K562 (cell line): ENCODE measurements at regions not wholly inside any gene's neighbourhood (a gene's known extent, or its start where the extent isn't known, plus 50 kb on each side); places are given as distances from the start of the nearest gene placed in this dataset.

Experiments used
- ATAC-seq: fragments of 200-7000 bp; cut with Tn5 transposase; 3 replicates; pipeline ENCODE4 v1.9.1; 2020; ENCODE audit warnings: moderate library complexity
- BruUV-seq: library from RNA; stranded (reverse); fragments of 400-500 nt; replicated peaks from 2 replicates; lab custom pipeline; 2021; lab: Mats Ljungman, UMichigan
- CTCF ChIA-PET: fragments of 300-600 bp; formaldehyde crosslinking; extraction: SDS; loops from one replicate; lab custom pipeline; 2021; ENCODE audit warnings: low intra/inter-chr PET ratio; lab: Yijun Ruan, JAX
- POLR2A ChIA-PET: fragments of 300-600, 350-650 bp; sonication (Branson Sonifier 250); formaldehyde crosslinking; extraction: SDS; loops from one replicate; lab custom pipeline; 2021; ENCODE audit warnings: antibody characterized with exemption, inconsistent platforms; lab: Yijun Ruan, JAX
- DNase-seq, 4 experiments: peaks; one replicate each; pipeline versions ENCODE4 v3.0.0 to v3.0.0-alpha.2; 2011 to 2018; ENCODE audit warnings: low spot score in 3 of 4, mixed read lengths in 3 of 4; ENCODE audit errors: extremely low read depth in 1 of 4
- FAIRE-seq: peaks from 2 replicates; lab custom pipeline; 2011; peaks lifted over from hg19 to GRCh38; lab: Jason Lieb, UNC
- H2AFZ ChIP-seq: 2 replicates; pipeline ENCODE4 v1.6.0; 2011; ENCODE audit warnings: low read depth, low read length, control low read depth, inconsistent platforms
- H3K27ac ChIP-seq: fragments of 200-600 bp; 3 replicates; pipeline ENCODE4 v1.8.0; 2011; ENCODE audit warnings: low read depth, mild to moderate bottlenecking, control low read depth, inconsistent platforms, low read length, moderate library complexity, mixed read lengths; ENCODE audit errors: extremely low read depth
- H3K27me3 ChIP-seq, 2 experiments: fragments of 300-600 bp in 1 of 2; 2 replicates in 1 of 2; 3 replicates in 1 of 2; pipeline versions ENCODE4 v1.6.0 to v1.8.0; 2011; ENCODE audit warnings: inconsistent platforms in 2 of 2, low read length in 2 of 2, mild to moderate bottlenecking in 1 of 2, mixed read lengths in 1 of 2, moderate library complexity in 1 of 2; ENCODE audit not compliant: control insufficient read depth in 2 of 2, insufficient read depth in 2 of 2
- H3K36me3 ChIP-seq: fragments of 300-600 bp; 3 replicates; pipeline ENCODE4 v1.8.0; 2011; ENCODE audit warnings: mild to moderate bottlenecking, low read length, inconsistent platforms; ENCODE audit not compliant: control insufficient read depth, insufficient read depth
- H3K4me1 ChIP-seq, 2 experiments: fragments of 200-600 bp in 1 of 2; replicated peaks in 1 of 2; 2 replicates in 1 of 2; 3 replicates in 1 of 2; pipeline versions ENCODE4 v1.5.1 to v1.8.0; 2011; ENCODE audit warnings: inconsistent platforms in 2 of 2, low read length in 2 of 2, mild to moderate bottlenecking in 1 of 2, mixed read lengths in 1 of 2, moderate library complexity in 1 of 2; ENCODE audit not compliant: control insufficient read depth in 2 of 2, insufficient read depth in 2 of 2
- H3K4me2 ChIP-seq: 2 replicates; pipeline ENCODE4 v1.6.1; 2011; ENCODE audit warnings: low read length, control low read depth, inconsistent platforms, mixed read lengths; ENCODE audit not compliant: insufficient read depth
- H3K4me3 ChIP-seq: fragments of 200-600 bp; sonication (generic), shearing (Covaris generic); 2 replicates; pipeline ENCODE4 v1.5.1; 2016; ENCODE audit warnings: control low read depth, inconsistent platforms
- H3K79me2 ChIP-seq: fragments of 200-600 bp; 3 replicates; pipeline ENCODE4 v1.8.0; 2011; ENCODE audit warnings: low read length, inconsistent platforms; ENCODE audit not compliant: control insufficient read depth, insufficient read depth
- H3K9ac ChIP-seq, 2 experiments: 2 replicates each; pipeline versions ENCODE4 v1.6.0 to v1.6.1; 2011; ENCODE audit warnings: low read depth in 2 of 2, low read length in 2 of 2, control low read depth in 1 of 2, inconsistent platforms in 1 of 2, mild to moderate bottlenecking in 1 of 2, mixed read lengths in 1 of 2; ENCODE audit not compliant: insufficient read depth in 1 of 2
- H3K9me1 ChIP-seq: one replicate; pipeline ENCODE4 v1.6.0; 2011; ENCODE audit warnings: inconsistent platforms, mild to moderate bottlenecking, low read length, moderate library complexity; ENCODE audit not compliant: control insufficient read depth, insufficient read depth
- H3K9me3 ChIP-seq: replicated peaks from 2 replicates; pipeline ENCODE4 v1.5.1; 2011; ENCODE audit warnings: low read depth, low read length, inconsistent platforms; ENCODE audit not compliant: control insufficient read depth, insufficient read depth
- H4K20me1 ChIP-seq: replicated peaks from 2 replicates; pipeline ENCODE4 v1.6.1; 2011; ENCODE audit warnings: low read length, inconsistent platforms, mixed read lengths; ENCODE audit not compliant: control insufficient read depth, insufficient read depth
- CHCHD3 ChIP-seq: fragments of 250-450 bp; sonication (Bioruptor Pico); IDR thresholded peaks from 2 replicates; pipeline ENCODE4 v2.1.2; 2022; ENCODE audit warnings: mild to moderate bottlenecking
- GTF2F1 ChIP-seq: IDR thresholded peaks from 2 replicates; pipeline ENCODE4 v1.6.1; 2011; ENCODE audit warnings: low read depth, low read length, improper control_type of control experiment
- LCOR ChIP-seq: sonication (generic); formaldehyde crosslinking; IDR thresholded peaks from 2 replicates; pipeline ENCODE4 v1.8.0; 2022; ENCODE audit warnings: mild to moderate bottlenecking, missing genetic modification reagents
- NCOA1 ChIP-seq: fragments of 450-650 bp; IDR thresholded peaks from 2 replicates; pipeline ENCODE4 v1.6.1; 2016; ENCODE audit warnings: low read depth
- PML ChIP-seq: IDR thresholded peaks from 2 replicates; pipeline ENCODE4 v1.6.1; 2012; ENCODE audit warnings: low read length, inconsistent platforms
- RFX5 ChIP-seq: IDR thresholded peaks from 2 replicates; pipeline ENCODE4 v1.6.1; 2011; ENCODE audit warnings: low read depth, mild to moderate bottlenecking, improper control_type of control experiment, low read length
- TAF1 ChIP-seq: IDR thresholded peaks from 2 replicates; pipeline ENCODE4 v1.6.1; 2011; ENCODE audit warnings: mild to moderate bottlenecking, low read length, moderate library complexity; ENCODE audit not compliant: insufficient read depth, control insufficient read depth, severe bottlenecking; ENCODE audit errors: extremely low read depth
- ZNF133 ChIP-seq: fragments of 250-450 bp; sonication (Bioruptor Pico); IDR thresholded peaks from 2 replicates; pipeline ENCODE4 v1.4.0; 2020; ENCODE audit warnings: mild to moderate bottlenecking
- ZNF24 ChIP-seq: fragments of 450-650 bp; IDR thresholded peaks from 2 replicates; pipeline ENCODE4 v1.6.1; 2016
- ZNF583 ChIP-seq: fragments of 250-450 bp; sonication (Bioruptor Pico); IDR thresholded peaks from 2 replicates; pipeline ENCODE4 v1.4.0; 2020
- ZNF785 ChIP-seq: fragments of 250-450 bp; sonication (Bioruptor Pico); IDR thresholded peaks from 2 replicates; pipeline ENCODE4 v1.4.0; 2020; ENCODE audit warnings: mild to moderate bottlenecking
- WGBS: fragments of 100-300 bp; shearing (Covaris generic); methylation state at CpG from one replicate; pipeline ENCODE4 v1.1.6; 2016; ENCODE audit warnings: low coverage, mixed read lengths; ENCODE audit not compliant: insufficient coverage; ENCODE audit errors: missing lambda C conversion rate; 5-methylcytosine and 5-hydroxymethylcytosine counted together
- in situ Hi-C: fragments of 300-500 bp; cut with MboI; formaldehyde crosslinking; loops from 4 replicates; pipeline ENCODE4 v1.15.0; 2018; ENCODE audit warnings: inconsistent platforms, mixed read lengths
- intact Hi-C: fragments of 100-400 bp; cut with micrococcal nuclease; formaldehyde crosslinking; loops from 2 replicates; pipeline ENCODE4 v1.14.2; 2022
- TF ChIP-seq, protein P1 (sequence below): fragments of 450-650 bp; IDR thresholded peaks from 2 replicates; pipeline ENCODE4 v1.6.1; 2016; ENCODE audit warnings: antibody characterized with exemption
- TF ChIP-seq, protein P2 (sequence below): IDR thresholded peaks from 2 replicates; pipeline ENCODE4 v1.6.1; 2016; ENCODE audit warnings: missing genetic modification characterization, missing compliant biosample characterization
- TF ChIP-seq, protein P3 (sequence below): fragments of 450-650 bp; formaldehyde crosslinking; IDR thresholded peaks from 2 replicates; pipeline ENCODE4 v1.4.0; 2020; ENCODE audit warnings: mild to moderate bottlenecking, moderate library complexity

DNA sequence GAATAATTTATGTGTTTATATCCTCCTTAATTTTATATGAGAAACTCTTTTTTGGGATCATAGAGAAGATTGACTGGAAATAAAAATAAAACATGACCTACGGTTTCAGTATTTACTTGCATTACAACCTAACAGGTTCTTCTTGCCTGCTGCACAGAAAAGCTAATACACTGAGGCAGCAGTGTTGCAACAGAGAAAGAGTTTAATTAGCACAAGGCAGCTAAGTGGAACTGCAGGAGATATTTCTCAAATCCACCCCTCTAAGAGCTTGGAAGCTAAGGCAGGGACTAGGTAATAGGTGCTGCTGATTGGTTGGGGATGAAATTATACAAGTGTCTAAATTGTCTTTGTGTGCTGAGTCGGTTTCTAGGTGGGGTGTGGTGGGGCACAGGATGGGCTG, 380.9 kb downstream of the DIRAS2 start:
- H3K9me3 ChIP-seq, result no peaks in the 10 kb centered on the region
- no peak overlapping the region for H3K4me2 ChIP-seq
- in situ Hi-C loops, result no loop called here
- no peak overlapping the region for H3K4me3 ChIP-seq
- no peak for ATAC-seq
- H3K27me3 ChIP-seq, result no peaks in the 10 kb centered on the region
- WGBS, result 0% methylated on average over 2 of the region's 2 CpGs
- no peaks in the 10 kb centered on the region for H3K4me1 ChIP-seq
- intact Hi-C loops, result no loop called here
- ChIA-PET CTCF (no interaction called here), POLR2A (no interaction called here)
- H3K9me1 ChIP-seq, result no peaks in the 10 kb centered on the region
- no peaks in the 10 kb centered on the region for H3K79me2 ChIP-seq
- TF ChIP-seq, protein P1, sequence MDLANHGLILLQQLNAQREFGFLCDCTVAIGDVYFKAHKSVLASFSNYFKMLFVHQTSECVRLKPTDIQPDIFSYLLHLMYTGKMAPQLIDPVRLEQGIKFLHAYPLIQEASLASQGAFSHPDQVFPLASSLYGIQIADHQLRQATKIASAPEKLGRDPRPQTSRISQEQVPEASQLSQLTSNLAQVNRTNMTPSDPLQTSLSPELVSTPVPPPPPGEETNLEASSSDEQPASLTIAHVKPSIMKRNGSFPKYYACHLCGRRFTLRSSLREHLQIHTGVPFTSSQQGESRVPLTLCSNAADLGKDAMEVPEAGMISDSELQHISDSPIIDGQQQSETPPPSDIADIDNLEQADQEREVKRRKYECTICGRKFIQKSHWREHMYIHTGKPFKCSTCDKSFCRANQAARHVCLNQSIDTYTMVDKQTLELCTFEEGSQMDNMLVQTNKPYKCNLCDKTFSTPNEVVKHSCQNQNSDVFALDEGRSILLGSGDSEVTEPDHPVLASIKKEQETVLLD, result no peak
- TF ChIP-seq NCOA1, result no peak
- TF ChIP-seq CHCHD3 (CRISPR knock-in tag), result no peak
- TF ChIP-seq GTF2F1, result no peak
- TF ChIP-seq ZNF583 (CRISPR knock-in tag), result no peak
- TF ChIP-seq PML, result no peak
- TF ChIP-seq, protein P2, sequence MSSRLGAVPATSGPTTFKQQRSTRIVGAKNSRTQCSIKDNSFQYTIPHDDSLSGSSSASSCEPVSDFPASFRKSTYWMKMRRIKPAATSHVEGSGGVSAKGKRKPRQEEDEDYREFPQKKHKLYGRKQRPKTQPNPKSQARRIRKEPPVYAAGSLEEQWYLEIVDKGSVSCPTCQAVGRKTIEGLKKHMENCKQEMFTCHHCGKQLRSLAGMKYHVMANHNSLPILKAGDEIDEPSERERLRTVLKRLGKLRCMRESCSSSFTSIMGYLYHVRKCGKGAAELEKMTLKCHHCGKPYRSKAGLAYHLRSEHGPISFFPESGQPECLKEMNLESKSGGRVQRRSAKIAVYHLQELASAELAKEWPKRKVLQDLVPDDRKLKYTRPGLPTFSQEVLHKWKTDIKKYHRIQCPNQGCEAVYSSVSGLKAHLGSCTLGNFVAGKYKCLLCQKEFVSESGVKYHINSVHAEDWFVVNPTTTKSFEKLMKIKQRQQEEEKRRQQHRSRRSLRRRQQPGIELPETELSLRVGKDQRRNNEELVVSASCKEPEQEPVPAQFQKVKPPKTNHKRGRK (tag), result no peak
- no peak for TF ChIP-seq ZNF133 (CRISPR knock-in tag)
- no peak for TF ChIP-seq LCOR (CRISPR knock-in tag)
- TF ChIP-seq TAF1, result no peak
- no peak for TF ChIP-seq RFX5
- TF ChIP-seq ZNF24, result no peak
- TF ChIP-seq, protein P3, sequence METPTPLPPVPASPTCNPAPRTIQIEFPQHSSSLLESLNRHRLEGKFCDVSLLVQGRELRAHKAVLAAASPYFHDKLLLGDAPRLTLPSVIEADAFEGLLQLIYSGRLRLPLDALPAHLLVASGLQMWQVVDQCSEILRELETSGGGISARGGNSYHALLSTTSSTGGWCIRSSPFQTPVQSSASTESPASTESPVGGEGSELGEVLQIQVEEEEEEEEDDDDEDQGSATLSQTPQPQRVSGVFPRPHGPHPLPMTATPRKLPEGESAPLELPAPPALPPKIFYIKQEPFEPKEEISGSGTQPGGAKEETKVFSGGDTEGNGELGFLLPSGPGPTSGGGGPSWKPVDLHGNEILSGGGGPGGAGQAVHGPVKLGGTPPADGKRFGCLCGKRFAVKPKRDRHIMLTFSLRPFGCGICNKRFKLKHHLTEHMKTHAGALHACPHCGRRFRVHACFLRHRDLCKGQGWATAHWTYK (CRISPR knock-in tag), result no peak
- no peak for TF ChIP-seq ZNF785 (CRISPR knock-in tag)
- H3K9ac ChIP-seq, result no peak overlapping the region
- BruUV-seq, result no TSS peak
- H4K20me1 ChIP-seq, result no peaks in the 10 kb centered on the region
- no peak overlapping the region for H3K27ac ChIP-seq
- H3K36me3 ChIP-seq, result no peaks in the 10 kb centered on the region
- no peak overlapping the region for H2AFZ ChIP-seq
- no peak for DNase-seq
- no peak for FAIRE-seq
